GM23248 (cell line): ENCODE measurements at regions not wholly inside any gene's neighbourhood (a gene's known extent, or its start where the extent isn't known, plus 50 kb on each side); places are given as distances from the start of the nearest gene placed in this dataset.

Experiments
- DNase-seq: peaks from one replicate; pipeline ENCODE4 v3.0.0-alpha.2; 2015
- H2AFZ ChIP-seq: fragments of 200-600 bp; sonication (generic); 2 replicates; pipeline ENCODE4 v1.6.1; 2016; ENCODE audit warnings: antibody characterized with exemption
- H3F3A ChIP-seq: fragments of 200-600 bp; sonication (generic); 2 replicates; pipeline ENCODE4 v1.6.1; 2016; ENCODE audit warnings: mild to moderate bottlenecking, antibody characterized with exemption, mixed run types; ENCODE audit not compliant: insufficient read depth
- H3K27ac ChIP-seq: fragments of 200-600 bp; sonication (generic); 2 replicates; pipeline ENCODE4 v1.5.1; 2016; ENCODE audit warnings: mild to moderate bottlenecking
- H3K27me3 ChIP-seq: fragments of 200-600 bp; sonication (generic); replicated peaks from 2 replicates; pipeline ENCODE4 v1.6.1; 2016; ENCODE audit warnings: mild to moderate bottlenecking; ENCODE audit not compliant: insufficient read depth
- H3K36me3 ChIP-seq: fragments of 200-600 bp; sonication (generic); 2 replicates; pipeline ENCODE4 v1.6.1; 2016; ENCODE audit warnings: low read depth, mild to moderate bottlenecking
- H3K4me1 ChIP-seq: fragments of 200-600 bp; sonication (generic); 2 replicates; pipeline ENCODE4 v1.6.1; 2016; ENCODE audit warnings: mild to moderate bottlenecking; ENCODE audit not compliant: insufficient read depth
- H3K4me2 ChIP-seq: fragments of 200-600 bp; sonication (generic); one replicate; pipeline ENCODE4 v1.6.1; 2016; ENCODE audit warnings: mild to moderate bottlenecking; ENCODE audit not compliant: unreplicated experiment
- H3K4me3 ChIP-seq: fragments of 200-600 bp; sonication (generic); 2 replicates; pipeline ENCODE4 v1.5.1; 2016; ENCODE audit warnings: mild to moderate bottlenecking
- H3K79me2 ChIP-seq: fragments of 200-600 bp; sonication (generic); 2 replicates; pipeline ENCODE4 v1.6.1; 2016; ENCODE audit warnings: mild to moderate bottlenecking; ENCODE audit not compliant: insufficient read depth
- H3K9ac ChIP-seq: fragments of 200-600 bp; sonication (generic); 2 replicates; pipeline ENCODE4 v1.6.1; 2016; ENCODE audit warnings: mild to moderate bottlenecking
- H3K9me2 ChIP-seq: fragments of 200-600 bp; sonication (generic); 2 replicates; pipeline ENCODE4 v1.6.1; 2016; ENCODE audit warnings: mixed run types, mild to moderate bottlenecking, moderate library complexity; ENCODE audit not compliant: insufficient read depth
- H3K9me3 ChIP-seq: fragments of 200-600 bp; sonication (generic); one replicate; pipeline ENCODE4 v1.6.1; 2017; ENCODE audit warnings: low read depth
- H4K20me1 ChIP-seq: fragments of 200-600 bp; sonication (generic); 2 replicates; pipeline ENCODE4 v1.6.0; 2016; ENCODE audit not compliant: insufficient read depth
- EZH2 ChIP-seq: fragments of 200-600 bp; sonication (generic); IDR thresholded peaks from 2 replicates; pipeline ENCODE4 v1.6.1; 2018; ENCODE audit warnings: antibody characterized with exemption, mild to moderate bottlenecking; ENCODE audit not compliant: insufficient read depth, poor library complexity, severe bottlenecking
- EZH2phosphoT487 ChIP-seq: fragments of 200-600 bp; sonication (generic); IDR thresholded peaks from 2 replicates; pipeline ENCODE4 v1.6.1; 2018; ENCODE audit warnings: antibody characterized with exemption, moderate library complexity, mild to moderate bottlenecking, low read depth; ENCODE audit not compliant: insufficient read depth
- WGBS, 2 experiments: methylation state at CpG; one replicate each; pipeline ENCODE4 v1.1.6; 2015 to 2017; ENCODE audit warnings: low lambda C conversion rate in 2 of 2, low coverage in 1 of 2; ENCODE audit errors: missing lambda C conversion rate in 2 of 2; 5-methylcytosine and 5-hydroxymethylcytosine counted together
- in situ Hi-C: fragments of 300-500 bp; cut with MboI; formaldehyde crosslinking; loops from 2 replicates; pipeline ENCODE4 v1.15.0; 2020

DNA sequence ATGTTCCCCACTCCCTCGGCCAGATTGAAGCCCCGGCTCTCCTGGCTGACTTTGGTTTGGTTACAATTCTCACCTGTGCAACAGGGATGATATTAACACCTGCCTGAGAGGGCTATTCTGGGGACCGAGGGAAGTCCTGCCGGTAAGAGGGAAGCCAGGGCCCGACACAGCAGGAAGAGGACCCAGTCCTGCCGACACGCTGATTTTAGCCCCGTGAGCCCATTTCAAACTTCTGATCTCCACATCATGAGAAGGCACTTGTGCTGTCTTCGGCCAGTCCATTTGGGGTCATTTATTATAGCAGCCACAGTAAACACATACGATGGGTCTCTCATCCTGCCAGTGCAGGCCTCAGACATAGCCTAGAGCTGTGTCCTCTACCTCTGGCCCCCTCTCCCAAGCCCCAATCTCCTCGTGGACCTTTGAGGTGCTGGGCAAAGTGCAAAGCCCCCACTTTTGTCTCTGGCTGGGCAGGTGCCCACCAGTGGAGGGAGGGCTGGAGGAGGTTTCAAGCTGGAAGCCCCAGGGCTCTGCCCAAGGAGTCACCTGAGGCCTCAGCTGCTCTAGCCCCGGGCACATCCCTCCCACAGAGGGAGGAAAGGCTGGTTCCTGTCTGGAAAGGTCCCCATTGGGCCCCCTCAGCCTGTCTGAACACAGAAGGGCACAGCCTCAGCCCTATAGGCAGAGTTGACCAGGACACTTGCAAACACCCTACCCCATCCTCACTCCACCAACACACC is 59.1 kb upstream of the FGF3 start:
- Histone ChIP-seq H3K27ac (no peak overlapping the region), H3K4me2 (no peak overlapping the region), H3K79me2 (no peaks in the 10 kb centered on the region), H2AFZ (no peak overlapping the region), H3K4me1 (no peaks in the 10 kb centered on the region), H3K36me3 (no peaks in the 10 kb centered on the region), H3K4me3 (no peak overlapping the region), H3K27me3 (peaks cover 36% of the 10 kb centered on the region), H3F3A (no peaks in the 10 kb centered on the region), H3K9me3 (no peaks in the 10 kb centered on the region), H3K9me2 (no peaks in the 10 kb centered on the region), H4K20me1 (no peaks in the 10 kb centered on the region), H3K9ac (no peak overlapping the region)
- TF ChIP-seq EZH2 (no peak), EZH2phosphoT487 (no peak)
- WGBS, 2 experiments, result 56% methylated on average over 12 of the region's 12 CpGs
- in situ Hi-C loops, result loop anchor here (10.0 kb wide), 1 partner anchor 184 kb away; no protein-coding TSS in a partner anchor
- no peak for DNase-seq

DNA sequence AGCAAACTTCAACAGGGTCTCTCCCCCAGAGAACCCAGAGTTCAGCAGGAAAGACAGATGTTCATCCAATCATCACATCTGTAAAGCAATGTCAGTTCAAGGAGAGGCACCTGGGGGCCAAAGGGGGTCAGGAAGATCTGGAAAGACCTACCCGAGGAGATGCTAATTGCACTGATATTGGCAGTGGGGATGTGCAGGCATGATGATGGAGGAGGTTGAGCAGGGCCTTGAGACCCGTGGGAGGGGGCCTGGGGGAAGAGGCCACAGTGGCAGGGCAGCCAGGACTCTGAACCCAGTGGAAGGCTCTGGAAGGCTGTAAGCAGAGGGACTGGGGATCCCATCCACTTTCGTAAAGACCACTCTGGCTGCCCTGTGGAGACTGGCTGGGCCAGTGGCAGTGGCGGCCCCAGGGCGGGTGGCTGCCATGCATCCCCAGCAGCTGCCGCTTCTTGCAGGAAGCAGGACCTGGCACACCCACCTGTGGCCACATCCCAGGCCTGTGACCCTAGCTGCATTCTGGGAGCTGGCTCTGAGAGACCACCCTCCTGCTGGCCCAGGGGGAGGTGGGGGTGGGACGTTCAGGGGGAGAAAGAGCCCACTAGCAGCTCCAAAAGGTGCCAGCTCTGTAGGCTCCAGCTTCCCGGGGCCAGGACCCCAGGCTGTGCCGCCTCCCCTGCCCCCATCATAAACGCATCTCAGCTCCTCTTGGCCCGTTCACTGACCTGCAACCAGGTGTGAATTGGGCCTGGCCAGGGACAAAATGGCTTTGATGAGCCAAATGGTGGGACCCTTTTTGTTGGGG is 59.9 kb upstream of the FGF3 start:
- in situ Hi-C loops, result loop anchor here (10.0 kb wide), 1 partner anchor 184 kb away; no protein-coding TSS in a partner anchor

DNA sequence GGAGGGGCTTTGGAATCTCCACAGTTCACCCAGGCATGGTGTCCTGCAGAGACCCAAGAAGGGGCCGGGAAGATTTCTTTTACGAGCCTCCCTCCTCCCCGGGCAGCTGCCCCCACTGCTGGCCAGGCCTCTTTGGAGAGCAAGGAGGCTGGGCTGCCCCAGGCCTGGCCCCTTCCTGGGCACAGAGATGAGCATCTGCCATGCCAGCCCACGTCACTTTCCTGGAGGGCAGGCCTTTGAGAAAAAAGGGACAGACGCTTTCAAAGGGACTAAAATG is 60.5 kb upstream of the FGF3 start:
- peaks cover 46% of the 10 kb centered on the region for H3K27me3 ChIP-seq
- H3K4me2 ChIP-seq, result no peak overlapping the region
- no peaks in the 10 kb centered on the region for H3K36me3 ChIP-seq
- H3K9me2 ChIP-seq, result no peaks in the 10 kb centered on the region
- no peaks in the 10 kb centered on the region for H3K79me2 ChIP-seq
- no peak overlapping the region for H3K27ac ChIP-seq
- H3K4me1 ChIP-seq, result no peaks in the 10 kb centered on the region
- DNase-seq, result no peak
- no peaks in the 10 kb centered on the region for H4K20me1 ChIP-seq
- WGBS, 2 experiments, result 40 to 49% methylated on average over 5 of the region's 5 CpGs
- H3K9ac ChIP-seq, result no peak overlapping the region
- no peak overlapping the region for H3K4me3 ChIP-seq
- in situ Hi-C loops, result loop anchor here (10.0 kb wide), 1 partner anchor 185 kb away; no protein-coding TSS in a partner anchor
- no peaks in the 10 kb centered on the region for H3F3A ChIP-seq
- no peaks in the 10 kb centered on the region for H3K9me3 ChIP-seq
- no peak overlapping the region for H2AFZ ChIP-seq
- TF ChIP-seq EZH2phosphoT487 (no peak), EZH2 (no peak)

More for the DNA sequence above, 59.9 kb upstream of the FGF3 start:
- Histone ChIP-seq H3K27me3 (peaks cover 41% of the 10 kb centered on the region), H3K27ac (no peak overlapping the region), H3K4me3 (no peak overlapping the region), H4K20me1 (no peaks in the 10 kb centered on the region), H3K79me2 (no peaks in the 10 kb centered on the region), H3K36me3 (no peaks in the 10 kb centered on the region), H3K4me1 (no peaks in the 10 kb centered on the region), H3K9ac (no peak overlapping the region), H3K9me3 (no peaks in the 10 kb centered on the region), H2AFZ (no peak overlapping the region), H3F3A (no peaks in the 10 kb centered on the region), H3K9me2 (no peaks in the 10 kb centered on the region), H3K4me2 (no peak overlapping the region)
- no peak for TF ChIP-seq EZH2
- TF ChIP-seq EZH2phosphoT487, result no peak
- WGBS, 2 experiments, result 44 to 46% methylated on average over 10 to 11 of the region's 11 CpGs
- DNase-seq, result no peak

DNA sequence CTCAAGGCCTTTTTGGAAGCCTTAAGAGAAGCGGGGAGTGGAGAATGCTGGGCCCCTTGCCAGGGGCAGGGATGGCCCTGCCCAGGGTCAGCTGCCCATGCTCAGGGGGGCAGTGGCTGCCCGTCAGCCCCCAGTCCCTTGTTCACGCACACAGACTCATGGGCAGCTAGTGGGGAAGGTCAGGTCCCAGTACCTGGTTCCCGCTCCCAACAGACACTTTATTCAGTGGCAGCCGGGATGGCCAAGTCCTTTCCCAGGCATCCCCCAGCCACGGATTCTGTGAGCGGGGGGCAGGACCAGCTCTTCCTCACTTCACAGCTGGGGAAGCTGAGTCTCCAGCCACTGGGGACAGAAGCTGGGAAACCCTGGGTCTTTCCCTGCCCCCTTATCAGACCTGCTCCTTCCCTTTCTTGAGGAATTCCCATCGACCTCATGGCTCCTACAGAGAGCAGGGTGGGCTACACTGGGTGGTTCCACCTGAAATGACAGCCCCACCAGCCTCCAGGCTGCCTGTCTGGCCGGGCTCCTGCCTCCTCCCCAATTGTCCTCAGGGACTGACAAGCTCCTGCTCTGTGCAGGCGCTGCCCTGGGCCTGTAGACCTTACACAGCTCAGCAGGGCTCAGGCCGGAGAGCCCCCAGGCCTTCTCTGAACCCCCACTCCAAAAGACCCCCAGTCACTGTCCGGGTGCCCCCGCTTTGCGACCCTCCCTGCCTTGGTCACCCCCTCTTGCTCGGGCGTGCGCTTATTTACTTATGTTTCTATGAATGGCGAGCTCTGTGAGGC is 61.0 kb upstream of the FGF3 start:
- H3K36me3 ChIP-seq, result no peaks in the 10 kb centered on the region
- no peak for DNase-seq
- WGBS, 2 experiments, result 51 to 57% methylated on average over 18 of the region's 18 CpGs
- in situ Hi-C loops, result no loop called here
- no peaks in the 10 kb centered on the region for H4K20me1 ChIP-seq
- H3K9ac ChIP-seq, result no peak overlapping the region
- no peak overlapping the region for H2AFZ ChIP-seq
- peaks cover 44% of the 10 kb centered on the region for H3K27me3 ChIP-seq
- H3K9me3 ChIP-seq, result no peaks in the 10 kb centered on the region
- H3K9me2 ChIP-seq, result no peaks in the 10 kb centered on the region
- no peak overlapping the region for H3K4me3 ChIP-seq
- no peaks in the 10 kb centered on the region for H3K79me2 ChIP-seq
- no peaks in the 10 kb centered on the region for H3K4me1 ChIP-seq
- no peak overlapping the region for H3K27ac ChIP-seq
- no peak for TF ChIP-seq EZH2phosphoT487
- no peak for TF ChIP-seq EZH2
- no peaks in the 10 kb centered on the region for H3F3A ChIP-seq
- H3K4me2 ChIP-seq, result no peak overlapping the region
